K562 (cell line): ENCODE measurements at regions not wholly inside any gene's neighbourhood (a gene's known extent, or its start where the extent isn't known, plus 50 kb on each side); places are given as distances from the start of the nearest gene placed in this dataset.

Source experiments
- ATAC-seq: fragments of 200-7000 bp; cut with Tn5 transposase; 3 replicates; pipeline ENCODE4 v1.9.1; 2020; ENCODE audit warnings: moderate library complexity
- BruUV-seq: library from RNA; stranded (reverse); fragments of 400-500 nt; replicated peaks from 2 replicates; lab custom pipeline; 2021; lab: Mats Ljungman, UMichigan
- CTCF ChIA-PET: fragments of 300-600 bp; formaldehyde crosslinking; extraction: SDS; loops from one replicate; lab custom pipeline; 2021; ENCODE audit warnings: low intra/inter-chr PET ratio; lab: Yijun Ruan, JAX
- POLR2A ChIA-PET: fragments of 300-600, 350-650 bp; sonication (Branson Sonifier 250); formaldehyde crosslinking; extraction: SDS; loops from one replicate; lab custom pipeline; 2021; ENCODE audit warnings: antibody characterized with exemption, inconsistent platforms; lab: Yijun Ruan, JAX
- DNase-seq, 4 experiments: peaks; one replicate each; pipeline versions ENCODE4 v3.0.0 to v3.0.0-alpha.2; 2011 to 2018; ENCODE audit warnings: low spot score in 3 of 4, mixed read lengths in 3 of 4; ENCODE audit errors: extremely low read depth in 1 of 4
- FAIRE-seq: peaks from 2 replicates; lab custom pipeline; 2011; peaks lifted over from hg19 to GRCh38; lab: Jason Lieb, UNC
- H2AFZ ChIP-seq: 2 replicates; pipeline ENCODE4 v1.6.0; 2011; ENCODE audit warnings: low read depth, low read length, control low read depth, inconsistent platforms
- H3K27ac ChIP-seq: fragments of 200-600 bp; 3 replicates; pipeline ENCODE4 v1.8.0; 2011; ENCODE audit warnings: low read depth, mild to moderate bottlenecking, control low read depth, inconsistent platforms, low read length, moderate library complexity, mixed read lengths; ENCODE audit errors: extremely low read depth
- H3K27me3 ChIP-seq, 2 experiments: fragments of 300-600 bp in 1 of 2; 2 replicates in 1 of 2; 3 replicates in 1 of 2; pipeline versions ENCODE4 v1.6.0 to v1.8.0; 2011; ENCODE audit warnings: inconsistent platforms in 2 of 2, low read length in 2 of 2, mild to moderate bottlenecking in 1 of 2, mixed read lengths in 1 of 2, moderate library complexity in 1 of 2; ENCODE audit not compliant: control insufficient read depth in 2 of 2, insufficient read depth in 2 of 2
- H3K36me3 ChIP-seq: fragments of 300-600 bp; 3 replicates; pipeline ENCODE4 v1.8.0; 2011; ENCODE audit warnings: mild to moderate bottlenecking, low read length, inconsistent platforms; ENCODE audit not compliant: control insufficient read depth, insufficient read depth
- H3K4me1 ChIP-seq, 2 experiments: fragments of 200-600 bp in 1 of 2; replicated peaks in 1 of 2; 2 replicates in 1 of 2; 3 replicates in 1 of 2; pipeline versions ENCODE4 v1.5.1 to v1.8.0; 2011; ENCODE audit warnings: inconsistent platforms in 2 of 2, low read length in 2 of 2, mild to moderate bottlenecking in 1 of 2, mixed read lengths in 1 of 2, moderate library complexity in 1 of 2; ENCODE audit not compliant: control insufficient read depth in 2 of 2, insufficient read depth in 2 of 2
- H3K4me2 ChIP-seq: 2 replicates; pipeline ENCODE4 v1.6.1; 2011; ENCODE audit warnings: low read length, control low read depth, inconsistent platforms, mixed read lengths; ENCODE audit not compliant: insufficient read depth
- H3K4me3 ChIP-seq: fragments of 200-600 bp; sonication (generic), shearing (Covaris generic); 2 replicates; pipeline ENCODE4 v1.5.1; 2016; ENCODE audit warnings: control low read depth, inconsistent platforms
- H3K79me2 ChIP-seq: fragments of 200-600 bp; 3 replicates; pipeline ENCODE4 v1.8.0; 2011; ENCODE audit warnings: low read length, inconsistent platforms; ENCODE audit not compliant: control insufficient read depth, insufficient read depth
- H3K9ac ChIP-seq, 2 experiments: 2 replicates each; pipeline versions ENCODE4 v1.6.0 to v1.6.1; 2011; ENCODE audit warnings: low read depth in 2 of 2, low read length in 2 of 2, control low read depth in 1 of 2, inconsistent platforms in 1 of 2, mild to moderate bottlenecking in 1 of 2, mixed read lengths in 1 of 2; ENCODE audit not compliant: insufficient read depth in 1 of 2
- H3K9me1 ChIP-seq: one replicate; pipeline ENCODE4 v1.6.0; 2011; ENCODE audit warnings: inconsistent platforms, mild to moderate bottlenecking, low read length, moderate library complexity; ENCODE audit not compliant: control insufficient read depth, insufficient read depth
- H3K9me3 ChIP-seq: replicated peaks from 2 replicates; pipeline ENCODE4 v1.5.1; 2011; ENCODE audit warnings: low read depth, low read length, inconsistent platforms; ENCODE audit not compliant: control insufficient read depth, insufficient read depth
- H4K20me1 ChIP-seq: replicated peaks from 2 replicates; pipeline ENCODE4 v1.6.1; 2011; ENCODE audit warnings: low read length, inconsistent platforms, mixed read lengths; ENCODE audit not compliant: control insufficient read depth, insufficient read depth
- MIER1 ChIP-seq: fragments of 450-650 bp; IDR thresholded peaks from 2 replicates; pipeline ENCODE4 v1.6.1; 2016; ENCODE audit warnings: antibody characterized with exemption, mild to moderate bottlenecking, low read depth
- MYBL2 ChIP-seq, 2 experiments: fragments of 450-650 bp in 1 of 2; sonication (generic) in 1 of 2; formaldehyde crosslinking in 1 of 2; IDR thresholded peaks; 2 replicates each; pipeline versions ENCODE4 v1.6.1 to v1.8.1; 2017 to 2022; ENCODE audit warnings: borderline replicate concordance in 1 of 2, inconsistent platforms in 1 of 2, low read depth in 1 of 2, mild to moderate bottlenecking in 1 of 2, missing genetic modification reagents in 1 of 2, moderate library complexity in 1 of 2
- SAFB ChIP-seq: fragments of 200-400 bp; formaldehyde crosslinking; IDR thresholded peaks from 2 replicates; pipeline ENCODE4 v1.6.1; 2017; ENCODE audit warnings: low read depth, low read length, borderline replicate concordance
- SLC30A9 ChIP-seq: fragments of 250-450 bp; sonication (Bioruptor Pico); IDR thresholded peaks from 2 replicates; pipeline ENCODE4 v1.8.0; 2022; ENCODE audit warnings: mild to moderate bottlenecking, moderate library complexity
- SMARCC2 ChIP-seq: fragments of 450-650 bp; IDR thresholded peaks from 2 replicates; pipeline ENCODE4 v1.6.1; 2017; ENCODE audit warnings: antibody characterized with exemption, moderate library complexity, mild to moderate bottlenecking, low read depth
- TEAD2 ChIP-seq: fragments of 450-650 bp; IDR thresholded peaks from 2 replicates; pipeline ENCODE4 v1.6.1; 2016; ENCODE audit warnings: missing genetic modification characterization, control low read depth, missing compliant biosample characterization
- U2AF2 ChIP-seq: fragments of 200-400 bp; formaldehyde crosslinking; optimal IDR thresholded peaks from 2 replicates; pipeline ENCODE3; 2017; ENCODE audit warnings: low read depth, mild to moderate bottlenecking, low read length
- ZBTB17 ChIP-seq: fragments of 450-650 bp; formaldehyde crosslinking; IDR thresholded peaks from 2 replicates; pipeline ENCODE4 v1.4.0; 2020; ENCODE audit warnings: mild to moderate bottlenecking
- ZNF133 ChIP-seq: fragments of 250-450 bp; sonication (Bioruptor Pico); IDR thresholded peaks from 2 replicates; pipeline ENCODE4 v1.4.0; 2020; ENCODE audit warnings: mild to moderate bottlenecking
- ZNF134 ChIP-seq: fragments of 250-450 bp; sonication (Bioruptor Pico); conservative IDR thresholded peaks from 2 replicates; pipeline ENCODE4 v1.4.0; 2020
- ZNF347 ChIP-seq: fragments of 450-650 bp; formaldehyde crosslinking; IDR thresholded peaks from 2 replicates; pipeline ENCODE4 v1.4.0; 2020; ENCODE audit warnings: low read depth, mild to moderate bottlenecking, moderate library complexity
- WGBS: fragments of 100-300 bp; shearing (Covaris generic); methylation state at CpG from one replicate; pipeline ENCODE4 v1.1.6; 2016; ENCODE audit warnings: low coverage, mixed read lengths; ENCODE audit not compliant: insufficient coverage; ENCODE audit errors: missing lambda C conversion rate; 5-methylcytosine and 5-hydroxymethylcytosine counted together
- in situ Hi-C: fragments of 300-500 bp; cut with MboI; formaldehyde crosslinking; loops from 4 replicates; pipeline ENCODE4 v1.15.0; 2018; ENCODE audit warnings: inconsistent platforms, mixed read lengths
- intact Hi-C: fragments of 100-400 bp; cut with micrococcal nuclease; formaldehyde crosslinking; loops from 2 replicates; pipeline ENCODE4 v1.14.2; 2022
- TF ChIP-seq, protein P1 (sequence below): sonication (generic); formaldehyde crosslinking; IDR thresholded peaks from 2 replicates; pipeline ENCODE4 v1.8.0; 2022; ENCODE audit warnings: mild to moderate bottlenecking, low read depth, missing genetic modification reagents

DNA sequence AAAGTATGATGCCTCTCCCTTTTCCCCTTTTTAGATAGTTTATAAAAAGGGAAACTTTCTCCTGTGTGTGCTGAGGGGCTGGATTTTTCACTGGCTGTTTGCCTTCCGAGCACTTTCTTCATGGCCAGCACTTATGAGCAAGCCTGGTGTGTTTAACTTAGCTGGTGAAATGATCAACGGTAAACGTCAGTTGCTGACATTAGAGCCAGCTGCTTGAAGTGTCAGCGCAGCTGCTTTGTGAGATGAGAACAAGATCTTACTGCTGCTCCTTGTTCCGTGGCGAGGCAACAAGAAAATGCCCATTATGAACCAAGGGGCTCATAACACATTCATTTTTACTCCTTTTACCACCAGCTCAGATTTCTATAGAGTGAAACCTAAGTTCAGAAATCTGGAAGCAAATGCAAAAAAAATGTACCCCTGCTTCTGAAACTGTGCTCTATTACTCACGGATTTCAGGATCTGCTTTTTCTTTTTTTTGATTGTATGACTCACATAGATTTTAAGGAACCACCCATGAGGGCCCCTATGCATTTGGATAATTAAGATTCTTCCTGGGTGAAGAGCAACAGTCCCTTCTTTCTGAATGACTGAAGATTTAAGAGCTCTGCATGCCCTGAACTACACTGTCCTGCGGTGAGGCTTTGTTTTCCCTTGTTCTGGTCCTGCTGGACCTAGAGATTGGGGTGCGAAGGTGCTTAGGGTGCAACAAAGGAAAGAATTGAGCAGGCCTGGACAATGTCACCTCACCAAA is 74.3 kb upstream of the CPM start:
- H3K36me3 ChIP-seq, result no peaks in the 10 kb centered on the region
- H3K27ac ChIP-seq, result no peak overlapping the region
- H3K79me2 ChIP-seq, result no peaks in the 10 kb centered on the region
- H3K4me3 ChIP-seq, result no peak overlapping the region
- H3K9me3 ChIP-seq, result no peaks in the 10 kb centered on the region
- no peak overlapping the region for H3K9ac ChIP-seq
- in situ Hi-C loops (no loop called here), intact Hi-C loops (no loop called here)
- CTCF ChIA-PET, result interaction anchor here (0.6 kb wide), 1 partner anchor 109 kb away, joined by 5 read pairs; no protein-coding TSS in a partner anchor
- no peak for FAIRE-seq
- H3K9me1 ChIP-seq, result no peaks in the 10 kb centered on the region
- H4K20me1 ChIP-seq, result no peaks in the 10 kb centered on the region
- TF ChIP-seq SMARCC2, result no peak
- no peak for TF ChIP-seq ZNF347 (CRISPR knock-in tag)
- no peak for TF ChIP-seq TEAD2
- no peak for TF ChIP-seq ZNF133
- TF ChIP-seq MIER1, result no peak
- TF ChIP-seq SAFB, result no peak
- no peak for TF ChIP-seq ZBTB17 (CRISPR knock-in tag)
- no peak for TF ChIP-seq SLC30A9 (CRISPR knock-in tag)
- TF ChIP-seq, protein P1, sequence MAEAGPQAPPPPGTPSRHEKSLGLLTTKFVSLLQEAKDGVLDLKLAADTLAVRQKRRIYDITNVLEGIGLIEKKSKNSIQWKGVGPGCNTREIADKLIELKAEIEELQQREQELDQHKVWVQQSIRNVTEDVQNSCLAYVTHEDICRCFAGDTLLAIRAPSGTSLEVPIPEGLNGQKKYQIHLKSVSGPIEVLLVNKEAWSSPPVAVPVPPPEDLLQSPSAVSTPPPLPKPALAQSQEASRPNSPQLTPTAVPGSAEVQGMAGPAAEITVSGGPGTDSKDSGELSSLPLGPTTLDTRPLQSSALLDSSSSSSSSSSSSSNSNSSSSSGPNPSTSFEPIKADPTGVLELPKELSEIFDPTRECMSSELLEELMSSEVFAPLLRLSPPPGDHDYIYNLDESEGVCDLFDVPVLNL (CRISPR knock-in tag), result no peak
- TF ChIP-seq ZNF134 (CRISPR knock-in tag), result no peak
- no peak for TF ChIP-seq U2AF2
- TF ChIP-seq MYBL2 (IDR thresholded peaks at IDR 0.05; ENCODE audit: low read depth), result no peak
- TF ChIP-seq MYBL2 (CRISPR knock-in tag; IDR thresholded peaks at IDR 0.05; ENCODE audit: borderline replicate concordance), result no peak
- POLR2A ChIA-PET, result interaction anchor here (0.7 to 1.5 kb wide), 2 partner anchors 9 to 17 kb away, joined by 3 to 5 read pairs; no protein-coding TSS in a partner anchor
- ATAC-seq, result no peak
- no TSS peak for BruUV-seq
- DNase-seq, result no peak
- no peaks in the 10 kb centered on the region for H3K4me1 ChIP-seq
- 0 out of 5 replicates have a peak, but pooled peaks cover 0 to 5% of the 10 kb centered on the region in 2 experiments for H3K27me3 ChIP-seq
- no peak overlapping the region for H2AFZ ChIP-seq
- H3K4me2 ChIP-seq, result no peak overlapping the region
- under 1% methylated on average over 9 of the region's 9 CpGs for WGBS
